GM12878 (cell line): ENCODE measurements at regions not wholly inside any gene's neighbourhood (a gene's known extent, or its start where the extent isn't known, plus 50 kb on each side); places are given as distances from the start of the nearest gene placed in this dataset.

Experiments
- ATAC-seq: fragments of 200-7000 bp; cut with Tn5 transposase; 3 replicates; pipeline ENCODE4 v1.9.1; 2020; ENCODE audit warnings: mild to moderate bottlenecking, moderate library complexity
- BruUV-seq: library from RNA; stranded (reverse); fragments of 400-500 nt; replicated peaks from 2 replicates; lab custom pipeline; 2021; lab: Mats Ljungman, UMichigan
- CTCF ChIA-PET: fragments of 300-600 bp; sonication (Branson Sonifier 250); formaldehyde crosslinking; extraction: SDS; loops from one replicate; lab custom pipeline; 2021; ENCODE audit warnings: inconsistent platforms; lab: Yijun Ruan, JAX
- POLR2A ChIA-PET: fragments of 350-600 bp; formaldehyde crosslinking; extraction: SDS; loops from one replicate; lab custom pipeline; 2021; ENCODE audit warnings: inconsistent platforms; lab: Charles Lee
- RAD21 ChIA-PET: fragments of 300-600 bp; sonication (Branson Sonifier 250); formaldehyde crosslinking; loops from one replicate; lab custom pipeline; 2023; ENCODE audit warnings: antibody characterized with exemption; ENCODE audit not compliant: unreplicated experiment; lab: Charles Lee
- SMC1A ChIA-PET: fragments of 300-600 bp; sonication (Branson Sonifier 250); formaldehyde crosslinking; loops from one replicate; lab custom pipeline; 2023; ENCODE audit not compliant: unreplicated experiment, uncharacterized antibody; lab: Charles Lee
- DNase-seq: peaks from one replicate; pipeline ENCODE4 v3.0.0-alpha.2; 2011; ENCODE audit warnings: low read depth, low spot score
- FAIRE-seq: peaks from 3 replicates; lab custom pipeline; 2011; peaks lifted over from hg19 to GRCh38; lab: Jason Lieb, UNC
- H2AFZ ChIP-seq: 2 replicates; pipeline ENCODE4 v1.6.0; 2011; ENCODE audit warnings: low read depth, low read length, control low read depth; ENCODE audit not compliant: control insufficient read depth
- H3K27ac ChIP-seq: 2 replicates; pipeline ENCODE4 v1.5.1; 2011; ENCODE audit warnings: control low read depth; ENCODE audit not compliant: control insufficient read depth, insufficient read depth
- H3K27me3 ChIP-seq, 2 experiments: replicated peaks in 1 of 2; 2 replicates each; pipeline versions ENCODE4 v1.6.0 to v1.6.1; 2011; ENCODE audit warnings: low read length in 1 of 2; ENCODE audit not compliant: control insufficient read depth in 2 of 2, insufficient read depth in 2 of 2
- H3K36me3 ChIP-seq, 2 experiments: 2 replicates each; pipeline ENCODE4 v1.5.1; 2011; ENCODE audit warnings: low read length in 1 of 2; ENCODE audit not compliant: control insufficient read depth in 2 of 2, insufficient read depth in 2 of 2
- H3K4me1 ChIP-seq: 2 replicates; pipeline ENCODE4 v1.6.1; 2011; ENCODE audit warnings: mild to moderate bottlenecking, low read length, moderate library complexity, mixed read lengths; ENCODE audit not compliant: control insufficient read depth, insufficient read depth
- H3K4me2 ChIP-seq: 2 replicates; pipeline ENCODE4 v1.6.0; 2011; ENCODE audit warnings: control low read depth; ENCODE audit not compliant: control insufficient read depth, insufficient read depth
- H3K4me3 ChIP-seq: fragments of 200-600 bp; sonication (generic); 2 replicates; pipeline ENCODE4 v1.5.1; 2016
- H3K79me2 ChIP-seq: 2 replicates; pipeline ENCODE4 v1.6.0; 2011; ENCODE audit warnings: low read length; ENCODE audit not compliant: control insufficient read depth, insufficient read depth
- H3K9ac ChIP-seq: 2 replicates; pipeline ENCODE4 v1.8.0; 2011; ENCODE audit warnings: low read length, control low read depth, mixed read lengths; ENCODE audit not compliant: control insufficient read depth, insufficient read depth
- H3K9me3 ChIP-seq: replicated peaks from 3 replicates; pipeline ENCODE4 v1.5.1; 2011; ENCODE audit warnings: mild to moderate bottlenecking, low read length; ENCODE audit not compliant: control insufficient read depth, insufficient read depth
- H4K20me1 ChIP-seq: 2 replicates; pipeline ENCODE4 v1.6.0; 2011; ENCODE audit not compliant: control insufficient read depth, insufficient read depth
- CBFB ChIP-seq: IDR thresholded peaks from 2 replicates; pipeline ENCODE4 v1.6.1; 2016; ENCODE audit warnings: antibody characterized with exemption, low read depth
- KLF5 ChIP-seq: fragments of 450-650 bp; IDR thresholded peaks from 2 replicates; pipeline ENCODE4 v1.6.1; 2014; ENCODE audit warnings: mild to moderate bottlenecking; ENCODE audit not compliant: partially characterized antibody
- LARP7 ChIP-seq: fragments of 450-650 bp; IDR thresholded peaks from 2 replicates; pipeline ENCODE4 v1.6.1; 2017; ENCODE audit warnings: mild to moderate bottlenecking
- MLLT1 ChIP-seq: fragments of 450-650 bp; IDR thresholded peaks from 2 replicates; pipeline ENCODE4 v1.6.1; 2016; ENCODE audit warnings: mild to moderate bottlenecking
- NR2C1 ChIP-seq: fragments of 450-650 bp; IDR thresholded peaks from 2 replicates; pipeline ENCODE4 v1.6.1; 2017; ENCODE audit warnings: antibody characterized with exemption, mild to moderate bottlenecking, moderate library complexity
- ZBED1 ChIP-seq: IDR thresholded peaks from 2 replicates; pipeline ENCODE4 v1.6.1; 2016; ENCODE audit warnings: borderline replicate concordance
- ZNF622 ChIP-seq: fragments of 450-650 bp; IDR thresholded peaks from 2 replicates; pipeline ENCODE4 v1.6.1; 2017; ENCODE audit warnings: mild to moderate bottlenecking, inconsistent platforms
- ZZZ3 ChIP-seq: IDR thresholded peaks from 2 replicates; pipeline ENCODE4 v1.6.1; 2011; ENCODE audit warnings: low read depth; ENCODE audit not compliant: control insufficient read depth, insufficient read length
- WGBS: methylation state at CpG from one replicate; pipeline ENCODE4 v1.1.6; 2016; ENCODE audit warnings: low lambda C conversion rate; ENCODE audit not compliant: insufficient replicate concordance, insufficient coverage; ENCODE audit errors: missing lambda C conversion rate; 5-methylcytosine and 5-hydroxymethylcytosine counted together
- in situ Hi-C: fragments of 300-500 bp; cut with MboI; formaldehyde crosslinking; loops from 9 replicates; pipeline ENCODE4 v1.14.3; 2018; ENCODE audit warnings: mixed read lengths
- intact Hi-C: fragments of 100-400 bp; cut with micrococcal nuclease; formaldehyde crosslinking; loops from one replicate; pipeline ENCODE4 v1.14.2; 2022; ENCODE audit not compliant: unreplicated experiment

GRCh38 chr16:79721270-79721669, 120.7 kb upstream of the MAF start:
- CTCF ChIA-PET = interaction anchor here (0.7 kb wide), 1 partner anchor 566 kb away, joined by 3 read pairs; no protein-coding TSS in a partner anchor
- in situ Hi-C loops (no loop called here), intact Hi-C loops (no loop called here)
- FAIRE-seq (no peak), DNase-seq (no peak), ATAC-seq (no peak)
- RAD21 ChIA-PET = no interaction called here
- Histone ChIP-seq H3K9me3 (no peaks in the 10 kb centered on the region), H3K4me2 (no peak overlapping the region), H3K27me3 (no peaks in the 10 kb centered on the region), H3K4me3 (no peak overlapping the region), H3K4me1 (no peaks in the 10 kb centered on the region), H3K9ac (no peak overlapping the region), H2AFZ (no peak overlapping the region), H3K79me2 (no peaks in the 10 kb centered on the region), H3K27ac (no peak overlapping the region), H3K36me3 (no peaks in the 10 kb centered on the region), H4K20me1 (no peaks in the 10 kb centered on the region)
- no TSS peak for BruUV-seq
- POLR2A ChIA-PET = no interaction called here
- 39% methylated on average over 6 of the region's 6 CpGs for whole genome bisulfite sequencing
- SMC1A ChIA-PET = interaction anchor here (0.7 kb wide), 1 partner anchor 21 kb away, joined by 3 read pairs; no protein-coding TSS in a partner anchor
- no peak for TF ChIP-seq NR2C1

GRCh38 chr16:79717333-79718137, 117.0 kb upstream of the MAF start:
- RAD21 ChIA-PET = no interaction called here
- SMC1A ChIA-PET = interaction anchor here (0.6 kb wide), 1 partner anchor 37 kb away, joined by 3 read pairs; no protein-coding TSS in a partner anchor
- H3K9me3 ChIP-seq = no peaks in the 10 kb centered on the region
- no peak overlapping the region for H3K4me2 ChIP-seq
- no TSS peak for BruUV-seq
- DNase-seq (no peak), ATAC-seq (no peak), FAIRE-seq (no peak)
- no peaks in the 10 kb centered on the region for H3K79me2 ChIP-seq
- H3K36me3 ChIP-seq = no peaks in the 10 kb centered on the region
- no peaks in the 10 kb centered on the region for H3K27me3 ChIP-seq
- no peak overlapping the region for H3K4me3 ChIP-seq
- H4K20me1 ChIP-seq = no peaks in the 10 kb centered on the region
- CTCF ChIA-PET = interaction anchor here (1.4 kb wide), 1 partner anchor 32 kb away, joined by 4 read pairs; no protein-coding TSS in a partner anchor
- intact Hi-C loops = no loop called here
- no peak overlapping the region for H2AFZ ChIP-seq
- in situ Hi-C loops = no loop called here
- TF ChIP-seq MLLT1 (no peak), ZNF622 (no peak), ZBED1 (no peak), CBFB (no peak), KLF5 (no peak), LARP7 (no peak), ZZZ3 (no peak)
- H3K27ac ChIP-seq = no peak overlapping the region
- 59% methylated on average over 8 of the region's 8 CpGs for WGBS
- POLR2A ChIA-PET = no interaction called here
- no peak overlapping the region for H3K9ac ChIP-seq
- H3K4me1 ChIP-seq = no peaks in the 10 kb centered on the region
